Endothelial cell of umbilical vein (primary cell): ENCODE measurements at regions not wholly inside any gene's neighbourhood (a gene's known extent, or its start where the extent isn't known, plus 50 kb on each side); places are given as distances from the start of the nearest gene placed in this dataset.

ENCODE experiments used
- BruUV-seq: library from RNA; stranded (reverse); fragments of 400-500 nt; replicated peaks from 2 replicates; lab custom pipeline; 2021; lab: Mats Ljungman, UMichigan
- CTCF ChIA-PET: fragments of 300-600, 350-600 bp; sonication (Branson Sonifier 250); formaldehyde crosslinking; loops from one replicate; lab custom pipeline; 2021; ENCODE audit warnings: antibody characterized with exemption, inconsistent platforms; lab: Charles Lee
- POLR2A ChIA-PET: fragments of 300-600, 350-600 bp; sonication (Branson Sonifier 250); formaldehyde crosslinking; loops from one replicate; lab custom pipeline; 2021; ENCODE audit warnings: antibody characterized with exemption, inconsistent platforms; lab: Charles Lee
- DNase-seq: peaks from one replicate; pipeline ENCODE4 v3.0.0-alpha.2; 2011; ENCODE audit warnings: low read depth, low spot score
- FAIRE-seq: peaks from 2 replicates; lab custom pipeline; 2011; peaks lifted over from hg19 to GRCh38; lab: Jason Lieb, UNC
- H2AFZ ChIP-seq: 2 replicates; pipeline ENCODE4 v1.6.0; 2012; ENCODE audit warnings: low read depth, low read length, control low read depth, inconsistent platforms
- H3K27ac ChIP-seq: 2 replicates; pipeline ENCODE4 v1.5.1; 2011; ENCODE audit warnings: low read depth, mild to moderate bottlenecking, control low read depth, low read length, moderate library complexity; ENCODE audit not compliant: insufficient read depth
- H3K27me3 ChIP-seq, 2 experiments: 2 replicates each; pipeline versions ENCODE4 v1.6.0 to v1.6.1; 2011; ENCODE audit warnings: low read length in 2 of 2, mixed read lengths in 1 of 2; ENCODE audit not compliant: control insufficient read depth in 2 of 2, insufficient read depth in 2 of 2
- H3K36me3 ChIP-seq, 2 experiments: 2 replicates in 1 of 2; 3 replicates in 1 of 2; pipeline ENCODE4 v1.5.1; 2011; ENCODE audit warnings: low read length in 2 of 2, mild to moderate bottlenecking in 1 of 2, moderate library complexity in 1 of 2; ENCODE audit not compliant: control insufficient read depth in 2 of 2, insufficient read depth in 2 of 2; ENCODE audit errors: extremely low read depth in 1 of 2
- H3K4me1 ChIP-seq: 3 replicates; pipeline ENCODE4 v1.5.1; 2011; ENCODE audit warnings: mild to moderate bottlenecking, low read length; ENCODE audit not compliant: control insufficient read depth, insufficient read depth; ENCODE audit errors: extremely low read depth
- H3K4me2 ChIP-seq: 2 replicates; pipeline ENCODE4 v1.6.1; 2011; ENCODE audit warnings: low read length, control low read depth, mixed read lengths; ENCODE audit not compliant: insufficient read depth
- H3K4me3 ChIP-seq, 3 experiments: fragments of 200-600 bp in 1 of 3; sonication (generic), shearing (Covaris generic) in 1 of 3; replicated peaks in 1 of 3; 2 replicates each; pipeline ENCODE4 v1.5.1; 2011 to 2016; ENCODE audit warnings: control low read depth in 3 of 3, low read length in 3 of 3, mild to moderate bottlenecking in 2 of 3, inconsistent platforms in 1 of 3, low read depth in 1 of 3, moderate library complexity in 1 of 3; ENCODE audit not compliant: insufficient read depth in 1 of 3
- H3K79me2 ChIP-seq: 2 replicates; pipeline ENCODE4 v1.6.0; 2012; ENCODE audit warnings: low read length, inconsistent platforms; ENCODE audit not compliant: control insufficient read depth, insufficient read depth
- H3K9ac ChIP-seq: replicated peaks from 2 replicates; pipeline ENCODE3; 2011; ENCODE audit warnings: low read length, control low read depth; ENCODE audit not compliant: insufficient read depth; ENCODE audit errors: extremely low read depth
- H3K9me1 ChIP-seq: replicated peaks from 3 replicates; pipeline ENCODE4 v1.6.0; 2011; ENCODE audit warnings: mild to moderate bottlenecking, low read length; ENCODE audit not compliant: control insufficient read depth, insufficient read depth; ENCODE audit errors: extremely low read depth
- H3K9me3 ChIP-seq: replicated peaks from 2 replicates; pipeline ENCODE4 v1.5.1; 2012; ENCODE audit warnings: low read length, inconsistent platforms; ENCODE audit not compliant: control insufficient read depth, insufficient read depth
- H4K20me1 ChIP-seq: replicated peaks from 2 replicates; pipeline ENCODE3; 2011; ENCODE audit warnings: mild to moderate bottlenecking, low read length; ENCODE audit not compliant: control insufficient read depth, insufficient read depth; ENCODE audit errors: extremely low read depth
- CTCF ChIP-seq, 2 donors: IDR thresholded peaks; 1 replicate in 1 of 2; 2 replicates in 1 of 2; pipeline ENCODE4 v1.5.1; 2011; ENCODE audit warnings: low read length in 2 of 2, mild to moderate bottlenecking in 2 of 2, moderate library complexity in 2 of 2, control low read depth in 1 of 2, inconsistent platforms in 1 of 2, low read depth in 1 of 2; ENCODE audit not compliant: insufficient read depth in 1 of 2; ENCODE audit errors: extremely low read depth in 1 of 2
- EZH2 ChIP-seq: IDR thresholded peaks from 2 replicates; pipeline ENCODE4 v1.6.1; 2012; ENCODE audit warnings: borderline replicate concordance, low read depth, mild to moderate bottlenecking, moderate library complexity, low read length, inconsistent platforms; ENCODE audit not compliant: severe bottlenecking
- FOS ChIP-seq: IDR thresholded peaks from 2 replicates; pipeline ENCODE4 v1.6.1; 2011; ENCODE audit warnings: mild to moderate bottlenecking, low read length, moderate library complexity, borderline replicate concordance; ENCODE audit not compliant: insufficient read depth
- GATA2 ChIP-seq: IDR thresholded peaks from 2 replicates; pipeline ENCODE4 v1.7.0; 2011; ENCODE audit warnings: low read depth, mild to moderate bottlenecking, moderate library complexity, mixed read lengths, low read length; ENCODE audit not compliant: insufficient read length, insufficient read depth
- JUN ChIP-seq: IDR thresholded peaks from 2 replicates; pipeline ENCODE4 v1.6.1; 2011; ENCODE audit warnings: borderline replicate concordance, low read depth; ENCODE audit not compliant: insufficient read length, insufficient read depth
- MAX ChIP-seq: IDR thresholded peaks from 2 replicates; pipeline ENCODE4 v1.6.1; 2011; ENCODE audit not compliant: insufficient read depth, insufficient read length
- MYC ChIP-seq: IDR thresholded peaks from one replicate; pipeline ENCODE4 v1.6.1; 2011; ENCODE audit warnings: mild to moderate bottlenecking, low read depth, low read length
- POLR2A ChIP-seq: IDR thresholded peaks from 2 replicates; pipeline ENCODE4 v1.6.1; 2012; ENCODE audit warnings: low read depth, mild to moderate bottlenecking, control low read depth, low read length
- POLR2AphosphoS5 ChIP-seq: IDR thresholded peaks from 2 replicates; pipeline ENCODE4 v1.6.1; 2012; ENCODE audit warnings: low read depth, mild to moderate bottlenecking, control low read depth, low read length, moderate library complexity; ENCODE audit not compliant: insufficient read depth
- dilution Hi-C: fragments of 300-500 bp; cut with MboI; formaldehyde crosslinking; loops from one replicate; pipeline ENCODE4 v1.15.0; 2019; ENCODE audit warnings: low sequenced_read_pairs; ENCODE audit not compliant: extremely low pct_ligation_motif_present
- intact Hi-C: fragments of 100-400 bp; cut with micrococcal nuclease; formaldehyde crosslinking; loops from one replicate; pipeline ENCODE4 v1.10.0; 2022

GRCh38 chr21:36596174-36596573 is 102.7 kb upstream of the SIM2 start:
- Histone ChIP-seq H3K9me1 (no peaks in the 10 kb centered on the region), H3K9me3 (no peaks in the 10 kb centered on the region), H3K79me2 (no peaks in the 10 kb centered on the region), H4K20me1 (no peaks in the 10 kb centered on the region), H3K4me2 (no peak overlapping the region), H3K9ac (no peak overlapping the region), H3K27ac (no peak overlapping the region), H3K4me3 (no peak overlapping the region), H2AFZ (no peak overlapping the region), H3K4me1 (no peaks in the 10 kb centered on the region), H3K36me3 (no peaks in the 10 kb centered on the region), H3K27me3 (peaks cover 3 to 13% of the 10 kb centered on the region in 2 experiments)
- POLR2A ChIA-PET = no interaction called here
- no TSS peak for BruUV-seq
- DNase-seq (no peak), FAIRE-seq (no peak)
- CTCF ChIA-PET = interaction anchor here (0.8 to 1.7 kb wide), 4 partner anchors 9 to 66 kb away, joined by 3 to 8 read pairs (median 4); no protein-coding TSS in a partner anchor
- intact Hi-C loops = no loop called here
- dilution Hi-C loops = no loop called here
- no peak for TF ChIP-seq MAX
- TF ChIP-seq JUN = no peak
- no peak for TF ChIP-seq POLR2AphosphoS5
- TF ChIP-seq CTCF (IDR thresholded peaks at IDR 0.05; ENCODE audit: extremely low read depth in 1 of 2, insufficient read depth in 1 of 2, low read depth in 1 of 2, low read length in 2 of 2) = no peak
- TF ChIP-seq MYC = no peak
- no peak for TF ChIP-seq POLR2A
- no peak for TF ChIP-seq GATA2
- no peak for TF ChIP-seq EZH2
- TF ChIP-seq FOS = no peak
